22Rv1 (cell line): ENCODE measurements at regions not wholly inside any gene's neighbourhood (a gene's known extent, or its start where the extent isn't known, plus 50 kb on each side); places are given as distances from the start of the nearest gene placed in this dataset.

Experiments used
- H3K27ac ChIP-seq: fragments of 450-650 bp; 2 replicates; pipeline ENCODE4 v1.5.1; 2017
- ZFX ChIP-seq: fragments of 450-650 bp; IDR thresholded peaks from 2 replicates; pipeline ENCODE4 v1.6.1; 2017; ENCODE audit warnings: antibody characterized with exemption, borderline replicate concordance
- TF ChIP-seq, protein P1 (sequence below): fragments of 450-650 bp; IDR thresholded peaks from 2 replicates; pipeline ENCODE4 v1.5.1; 2017; ENCODE audit warnings: mild to moderate bottlenecking

DNA sequence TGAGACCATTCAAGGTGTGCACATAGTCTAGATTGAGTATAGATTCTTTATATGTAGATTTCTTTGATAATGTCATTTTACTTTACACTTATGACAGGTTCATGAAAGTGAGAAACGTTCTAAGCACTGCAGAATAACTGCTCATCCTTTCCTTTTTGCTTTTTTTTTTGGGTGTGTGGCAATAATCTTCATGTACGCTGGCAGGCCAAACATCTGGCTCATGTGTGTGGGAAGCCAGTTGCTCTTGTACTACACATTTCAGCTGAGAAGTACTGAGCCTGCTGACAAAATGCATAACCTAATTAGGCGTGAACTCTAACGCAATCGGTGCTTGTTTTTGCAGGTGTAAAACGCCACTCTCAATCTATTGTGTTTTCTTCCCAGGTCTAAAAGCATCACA is 350.8 kb upstream of the KAZN start:
- no peak for TF ChIP-seq ZFX
- TF ChIP-seq, protein P1, sequence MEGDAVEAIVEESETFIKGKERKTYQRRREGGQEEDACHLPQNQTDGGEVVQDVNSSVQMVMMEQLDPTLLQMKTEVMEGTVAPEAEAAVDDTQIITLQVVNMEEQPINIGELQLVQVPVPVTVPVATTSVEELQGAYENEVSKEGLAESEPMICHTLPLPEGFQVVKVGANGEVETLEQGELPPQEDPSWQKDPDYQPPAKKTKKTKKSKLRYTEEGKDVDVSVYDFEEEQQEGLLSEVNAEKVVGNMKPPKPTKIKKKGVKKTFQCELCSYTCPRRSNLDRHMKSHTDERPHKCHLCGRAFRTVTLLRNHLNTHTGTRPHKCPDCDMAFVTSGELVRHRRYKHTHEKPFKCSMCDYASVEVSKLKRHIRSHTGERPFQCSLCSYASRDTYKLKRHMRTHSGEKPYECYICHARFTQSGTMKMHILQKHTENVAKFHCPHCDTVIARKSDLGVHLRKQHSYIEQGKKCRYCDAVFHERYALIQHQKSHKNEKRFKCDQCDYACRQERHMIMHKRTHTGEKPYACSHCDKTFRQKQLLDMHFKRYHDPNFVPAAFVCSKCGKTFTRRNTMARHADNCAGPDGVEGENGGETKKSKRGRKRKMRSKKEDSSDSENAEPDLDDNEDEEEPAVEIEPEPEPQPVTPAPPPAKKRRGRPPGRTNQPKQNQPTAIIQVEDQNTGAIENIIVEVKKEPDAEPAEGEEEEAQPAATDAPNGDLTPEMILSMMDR, result no peak
- no peak overlapping the region for H3K27ac ChIP-seq

DNA sequence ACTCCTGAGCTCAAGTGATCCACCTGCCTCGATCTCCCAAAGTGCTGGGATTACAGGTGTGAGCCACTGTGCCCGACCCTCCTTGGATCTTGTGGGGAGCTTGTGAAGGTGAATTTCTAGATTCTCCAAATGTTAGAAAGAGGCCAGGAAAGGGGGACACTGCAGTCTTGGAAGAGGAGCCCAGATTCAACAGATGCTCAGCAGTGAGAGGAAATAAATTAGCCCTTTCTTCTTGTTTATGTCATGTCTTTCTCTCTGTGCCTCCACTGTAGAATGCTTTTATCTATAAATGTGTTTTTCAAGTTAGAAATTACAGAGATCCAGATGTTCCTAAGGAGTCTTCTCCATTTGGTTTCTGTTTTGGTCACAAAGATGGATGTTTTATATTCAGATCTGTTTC is 346.6 kb upstream of the KAZN start:
- H3K27ac ChIP-seq, result no peak overlapping the region
- no peak for TF ChIP-seq ZFX
- TF ChIP-seq, protein P1, result no peak

GRCh38 chr1:14253676-14254075 is 344.8 kb upstream of the KAZN start:
- TF ChIP-seq ZFX, result no peak
- TF ChIP-seq, protein P1, result no peak
- no peak overlapping the region for H3K27ac ChIP-seq

- TF ChIP-seq ZFX, result no peak
- no peak overlapping the region for H3K27ac ChIP-seq
Measured at GRCh38 chr1:14254251-14254650, 344.2 kb upstream of the KAZN start.

DNA sequence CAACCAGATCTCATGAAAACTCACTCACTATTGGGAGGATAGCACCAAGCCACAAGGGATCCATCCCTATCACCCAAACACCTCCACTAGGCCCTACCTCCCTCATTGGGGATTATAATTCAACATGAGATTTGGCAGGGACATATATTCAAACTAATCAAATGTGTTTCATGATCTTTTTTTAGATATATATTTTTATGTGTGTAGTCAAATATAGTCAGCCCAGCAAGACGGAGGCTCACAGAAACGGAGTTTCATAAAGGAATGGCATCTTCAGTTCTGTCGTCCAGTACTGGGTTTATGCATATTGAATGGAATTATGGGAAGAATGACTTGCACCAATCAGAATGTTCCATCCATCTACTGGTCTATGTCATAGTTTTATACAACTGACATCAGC is 343.3 kb upstream of the KAZN start:
- no peak overlapping the region for H3K27ac ChIP-seq
- no peak for TF ChIP-seq ZFX
- TF ChIP-seq, protein P1, result no peak

- H3K27ac ChIP-seq, result no peak overlapping the region
- TF ChIP-seq ZFX, result no peak
- TF ChIP-seq, protein P1, result no peak
Measured at GRCh38 chr1:14255711-14256110, 342.8 kb upstream of the KAZN start.

- no peak overlapping the region for H3K27ac ChIP-seq
- TF ChIP-seq ZFX, result no peak
- TF ChIP-seq, protein P1, result no peak
Measured at GRCh38 chr1:14259191-14259757, 339.2 kb upstream of the KAZN start.

- TF ChIP-seq ZFX, result no peak
- TF ChIP-seq, protein P1, result no peak
- H3K27ac ChIP-seq, result no peak overlapping the region
Measured at GRCh38 chr1:14260480-14260879, 338.0 kb upstream of the KAZN start.
